K562 (cell line): ENCODE measurements at regions not wholly inside any gene's neighbourhood (a gene's known extent, or its start where the extent isn't known, plus 50 kb on each side); places are given as distances from the start of the nearest gene placed in this dataset.
A peak's percentile ranks its signal among the peaks of the same experiment; 100 is the strongest.

Experiments used
- ARHGAP35 ChIP-seq: fragments of 450-650 bp; IDR thresholded peaks from 2 replicates; pipeline ENCODE4 v1.6.1; 2018; ENCODE audit not compliant: partially characterized antibody
- ARNT ChIP-seq, 2 experiments: fragments of 450-650 bp; IDR thresholded peaks; 2 replicates each; pipeline ENCODE4 v1.6.1; 2016; ENCODE audit warnings: mild to moderate bottlenecking in 1 of 2
- CHD1 ChIP-seq: fragments of 200-600 bp; sonication (generic); IDR thresholded peaks from one replicate; pipeline ENCODE4 v1.6.1; 2012; ENCODE audit warnings: mild to moderate bottlenecking, moderate library complexity, low read length, inconsistent platforms
- CREM ChIP-seq: IDR thresholded peaks from 2 replicates; pipeline ENCODE4 v1.6.1; 2014; ENCODE audit warnings: antibody characterized with exemption, low read depth
- FUS ChIP-seq: fragments of 200-400 bp; formaldehyde crosslinking; optimal IDR thresholded peaks from 2 replicates; pipeline ENCODE3; 2017; ENCODE audit warnings: low read depth, low read length
- GATAD2B ChIP-seq: fragments of 450-650 bp; IDR thresholded peaks from 2 replicates; pipeline ENCODE4 v1.6.1; 2017; ENCODE audit warnings: mild to moderate bottlenecking, borderline replicate concordance
- KAT2B ChIP-seq: IDR thresholded peaks from one replicate; pipeline ENCODE4 v1.6.1; 2012; ENCODE audit warnings: low read depth, mild to moderate bottlenecking, control low read depth, inconsistent platforms, low read length, moderate library complexity
- KDM1A ChIP-seq, 2 experiments: fragments of 450-650 bp; IDR thresholded peaks; 2 replicates each; pipeline ENCODE4 v1.6.1; 2016; ENCODE audit warnings: mild to moderate bottlenecking in 2 of 2
- KHSRP ChIP-seq: fragments of 450-650 bp; IDR thresholded peaks from 2 replicates; pipeline ENCODE4 v1.6.1; 2017
- MEF2A ChIP-seq: IDR thresholded peaks from 2 replicates; pipeline ENCODE4 v1.6.1; 2011; ENCODE audit warnings: low read depth, mild to moderate bottlenecking, low read length, moderate library complexity; ENCODE audit not compliant: control insufficient read depth
- NCOA2 ChIP-seq, 2 experiments: fragments of 450-650 bp; IDR thresholded peaks; 2 replicates each; pipeline ENCODE4 v1.6.1; 2018; ENCODE audit warnings: mild to moderate bottlenecking in 2 of 2, moderate library complexity in 1 of 2; ENCODE audit not compliant: partially characterized antibody in 2 of 2
- NELFE ChIP-seq: IDR thresholded peaks from 2 replicates; pipeline ENCODE4 v1.6.1; 2011; ENCODE audit warnings: mild to moderate bottlenecking; ENCODE audit not compliant: insufficient read depth, insufficient read length
- RBM39 ChIP-seq: fragments of 200-400 bp; formaldehyde crosslinking; optimal IDR thresholded peaks from 2 replicates; pipeline ENCODE3; 2018; ENCODE audit warnings: low read depth, low read length
- SETDB1 ChIP-seq: IDR thresholded peaks from one replicate; pipeline ENCODE4 v1.6.1; 2012; ENCODE audit warnings: low read length, control low read depth, inconsistent platforms
- ZNF174 ChIP-seq: fragments of 250-450 bp; sonication (Bioruptor Pico); IDR thresholded peaks from 2 replicates; pipeline ENCODE4 v1.4.0; 2020; ENCODE audit warnings: mild to moderate bottlenecking
- ZNF699 ChIP-seq: fragments of 250-450 bp; sonication (Bioruptor Pico); IDR thresholded peaks from 2 replicates; pipeline ENCODE4 v1.8.0; 2021; ENCODE audit warnings: mild to moderate bottlenecking, moderate library complexity; ENCODE audit not compliant: insufficient replicate concordance
- TF ChIP-seq, protein P1 (sequence below), 2 experiments: fragments of 250-450 bp in 1 of 2; fragments of 450-650 bp in 1 of 2; sonication (Bioruptor Pico) in 1 of 2; IDR thresholded peaks; 2 replicates each; pipeline versions ENCODE4 v1.6.1 to v1.8.0; 2016 to 2021; ENCODE audit warnings: mild to moderate bottlenecking in 2 of 2, moderate library complexity in 2 of 2, missing compliant biosample characterization in 1 of 2, missing genetic modification characterization in 1 of 2
- TF ChIP-seq, protein P2 (sequence below): fragments of 200-800 bp; sonication (Bioruptor generic); IDR thresholded peaks from 2 replicates; pipeline ENCODE4 v1.6.1; 2016; ENCODE audit warnings: missing genetic modification characterization, missing compliant biosample characterization
- TF ChIP-seq, protein P3 (sequence below): fragments of 450-650 bp; IDR thresholded peaks from 2 replicates; pipeline ENCODE4 v1.6.1; 2016; ENCODE audit warnings: borderline replicate concordance
- TF ChIP-seq, protein P4 (sequence below): fragments of 450-650 bp; IDR thresholded peaks from 2 replicates; pipeline ENCODE4 v1.6.1; 2016

DNA sequence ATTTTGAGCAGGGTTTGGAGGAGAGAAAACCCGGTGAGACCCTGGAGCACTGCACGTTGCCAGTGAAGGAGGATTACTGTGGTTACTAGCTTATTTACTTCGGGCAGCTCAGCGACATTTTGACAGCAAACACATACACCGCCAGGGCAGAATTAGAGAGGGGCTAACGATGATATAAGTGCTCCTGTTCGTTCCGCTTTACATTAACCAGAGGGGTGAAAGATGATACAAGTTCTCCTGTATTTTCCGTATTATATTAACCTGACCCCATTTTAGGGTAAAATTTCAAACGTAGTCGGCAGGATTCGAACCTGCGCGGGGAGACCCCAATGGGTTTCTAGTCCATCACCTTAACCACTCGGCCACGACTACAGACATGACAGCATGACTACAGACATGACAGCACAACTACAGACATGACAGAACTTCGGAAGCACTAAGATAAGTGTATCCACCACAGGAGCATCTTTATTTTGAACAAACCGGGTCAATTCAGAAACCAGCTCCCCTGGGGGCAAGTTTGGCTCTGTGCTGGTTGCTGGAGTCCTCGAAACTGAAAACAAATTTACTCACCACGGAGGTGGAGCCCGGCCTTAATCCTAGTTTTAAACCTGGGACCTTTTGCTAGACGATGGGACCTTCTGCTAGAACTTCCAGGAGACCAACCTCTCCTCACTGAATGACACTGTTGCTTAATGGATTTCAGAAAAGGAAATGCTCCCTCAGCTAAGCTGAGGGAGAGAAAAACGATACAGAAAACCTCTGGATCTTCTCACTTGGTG is 80.4 kb upstream of the ZNF184 start (continued):
- TF ChIP-seq, protein P1, sequence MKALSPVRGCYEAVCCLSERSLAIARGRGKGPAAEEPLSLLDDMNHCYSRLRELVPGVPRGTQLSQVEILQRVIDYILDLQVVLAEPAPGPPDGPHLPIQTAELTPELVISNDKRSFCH (CRISPR knock-in tag; IDR thresholded peaks at IDR 0.05) = no peak
- TF ChIP-seq, protein P1 (tag; IDR thresholded peaks at IDR 0.05) = peak; percentile 82; the same call in 1 of the 2 replicates
- TF ChIP-seq NELFE = no peak
- TF ChIP-seq KDM1A (IDR thresholded peaks at IDR 0.05) = peak in 1 of 2 experiments; percentile 73; a peak in 3 of 4 replicates
- peak in 1 of 2 experiments; percentile 61 for TF ChIP-seq NCOA2 (IDR thresholded peaks at IDR 0.05; ENCODE audit: partially characterized antibody in 2 of 2)
- TF ChIP-seq CHD1 = no peak
- peak; percentile 95 for TF ChIP-seq CREM
- TF ChIP-seq, protein P2, sequence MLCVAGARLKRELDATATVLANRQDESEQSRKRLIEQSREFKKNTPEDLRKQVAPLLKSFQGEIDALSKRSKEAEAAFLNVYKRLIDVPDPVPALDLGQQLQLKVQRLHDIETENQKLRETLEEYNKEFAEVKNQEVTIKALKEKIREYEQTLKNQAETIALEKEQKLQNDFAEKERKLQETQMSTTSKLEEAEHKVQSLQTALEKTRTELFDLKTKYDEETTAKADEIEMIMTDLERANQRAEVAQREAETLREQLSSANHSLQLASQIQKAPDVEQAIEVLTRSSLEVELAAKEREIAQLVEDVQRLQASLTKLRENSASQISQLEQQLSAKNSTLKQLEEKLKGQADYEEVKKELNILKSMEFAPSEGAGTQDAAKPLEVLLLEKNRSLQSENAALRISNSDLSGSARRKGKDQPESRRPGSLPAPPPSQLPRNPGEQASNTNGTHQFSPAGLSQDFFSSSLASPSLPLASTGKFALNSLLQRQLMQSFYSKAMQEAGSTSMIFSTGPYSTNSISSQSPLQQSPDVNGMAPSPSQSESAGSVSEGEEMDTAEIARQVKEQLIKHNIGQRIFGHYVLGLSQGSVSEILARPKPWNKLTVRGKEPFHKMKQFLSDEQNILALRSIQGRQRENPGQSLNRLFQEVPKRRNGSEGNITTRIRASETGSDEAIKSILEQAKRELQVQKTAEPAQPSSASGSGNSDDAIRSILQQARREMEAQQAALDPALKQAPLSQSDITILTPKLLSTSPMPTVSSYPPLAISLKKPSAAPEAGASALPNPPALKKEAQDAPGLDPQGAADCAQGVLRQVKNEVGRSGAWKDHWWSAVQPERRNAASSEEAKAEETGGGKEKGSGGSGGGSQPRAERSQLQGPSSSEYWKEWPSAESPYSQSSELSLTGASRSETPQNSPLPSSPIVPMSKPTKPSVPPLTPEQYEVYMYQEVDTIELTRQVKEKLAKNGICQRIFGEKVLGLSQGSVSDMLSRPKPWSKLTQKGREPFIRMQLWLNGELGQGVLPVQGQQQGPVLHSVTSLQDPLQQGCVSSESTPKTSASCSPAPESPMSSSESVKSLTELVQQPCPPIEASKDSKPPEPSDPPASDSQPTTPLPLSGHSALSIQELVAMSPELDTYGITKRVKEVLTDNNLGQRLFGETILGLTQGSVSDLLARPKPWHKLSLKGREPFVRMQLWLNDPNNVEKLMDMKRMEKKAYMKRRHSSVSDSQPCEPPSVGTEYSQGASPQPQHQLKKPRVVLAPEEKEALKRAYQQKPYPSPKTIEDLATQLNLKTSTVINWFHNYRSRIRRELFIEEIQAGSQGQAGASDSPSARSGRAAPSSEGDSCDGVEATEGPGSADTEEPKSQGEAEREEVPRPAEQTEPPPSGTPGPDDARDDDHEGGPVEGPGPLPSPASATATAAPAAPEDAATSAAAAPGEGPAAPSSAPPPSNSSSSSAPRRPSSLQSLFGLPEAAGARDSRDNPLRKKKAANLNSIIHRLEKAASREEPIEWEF (CRISPR knock-in tag) = no peak
- TF ChIP-seq MEF2A = no peak
- TF ChIP-seq ZNF174 (CRISPR knock-in tag) = no peak
- TF ChIP-seq, protein P3, sequence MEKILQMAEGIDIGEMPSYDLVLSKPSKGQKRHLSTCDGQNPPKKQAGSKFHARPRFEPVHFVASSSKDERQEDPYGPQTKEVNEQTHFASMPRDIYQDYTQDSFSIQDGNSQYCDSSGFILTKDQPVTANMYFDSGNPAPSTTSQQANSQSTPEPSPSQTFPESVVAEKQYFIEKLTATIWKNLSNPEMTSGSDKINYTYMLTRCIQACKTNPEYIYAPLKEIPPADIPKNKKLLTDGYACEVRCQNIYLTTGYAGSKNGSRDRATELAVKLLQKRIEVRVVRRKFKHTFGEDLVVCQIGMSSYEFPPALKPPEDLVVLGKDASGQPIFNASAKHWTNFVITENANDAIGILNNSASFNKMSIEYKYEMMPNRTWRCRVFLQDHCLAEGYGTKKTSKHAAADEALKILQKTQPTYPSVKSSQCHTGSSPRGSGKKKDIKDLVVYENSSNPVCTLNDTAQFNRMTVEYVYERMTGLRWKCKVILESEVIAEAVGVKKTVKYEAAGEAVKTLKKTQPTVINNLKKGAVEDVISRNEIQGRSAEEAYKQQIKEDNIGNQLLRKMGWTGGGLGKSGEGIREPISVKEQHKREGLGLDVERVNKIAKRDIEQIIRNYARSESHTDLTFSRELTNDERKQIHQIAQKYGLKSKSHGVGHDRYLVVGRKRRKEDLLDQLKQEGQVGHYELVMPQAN = no peak; the same call in 1 of the 2 replicates
- TF ChIP-seq SETDB1 = no peak
- TF ChIP-seq RBM39 = no peak
- TF ChIP-seq ARHGAP35 = no peak
- no peak for TF ChIP-seq KAT2B
- no peak for TF ChIP-seq KHSRP
- peak; percentile 79 to 90 for TF ChIP-seq ARNT (IDR thresholded peaks at IDR 0.05)
- TF ChIP-seq GATAD2B = peak; percentile 79
- TF ChIP-seq FUS = no peak
- TF ChIP-seq ZNF699 (CRISPR knock-in tag) = no peak
- TF ChIP-seq, protein P4, sequence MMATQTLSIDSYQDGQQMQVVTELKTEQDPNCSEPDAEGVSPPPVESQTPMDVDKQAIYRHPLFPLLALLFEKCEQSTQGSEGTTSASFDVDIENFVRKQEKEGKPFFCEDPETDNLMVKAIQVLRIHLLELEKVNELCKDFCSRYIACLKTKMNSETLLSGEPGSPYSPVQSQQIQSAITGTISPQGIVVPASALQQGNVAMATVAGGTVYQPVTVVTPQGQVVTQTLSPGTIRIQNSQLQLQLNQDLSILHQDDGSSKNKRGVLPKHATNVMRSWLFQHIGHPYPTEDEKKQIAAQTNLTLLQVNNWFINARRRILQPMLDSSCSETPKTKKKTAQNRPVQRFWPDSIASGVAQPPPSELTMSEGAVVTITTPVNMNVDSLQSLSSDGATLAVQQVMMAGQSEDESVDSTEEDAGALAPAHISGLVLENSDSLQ = peak; percentile 83
